HG02798 (cell line): ENCODE measurements at regions not wholly inside any gene's neighbourhood (a gene's known extent, or its start where the extent isn't known, plus 50 kb on each side); places are given as distances from the start of the nearest gene placed in this dataset.

Source experiments
- ATAC-seq: cut with Tn5 transposase; IDR thresholded peaks from one replicate; pipeline ENCODE4 v1.9.1; 2021; ENCODE audit warnings: mild to moderate bottlenecking; ENCODE audit not compliant: unreplicated experiment, poor library complexity

DNA sequence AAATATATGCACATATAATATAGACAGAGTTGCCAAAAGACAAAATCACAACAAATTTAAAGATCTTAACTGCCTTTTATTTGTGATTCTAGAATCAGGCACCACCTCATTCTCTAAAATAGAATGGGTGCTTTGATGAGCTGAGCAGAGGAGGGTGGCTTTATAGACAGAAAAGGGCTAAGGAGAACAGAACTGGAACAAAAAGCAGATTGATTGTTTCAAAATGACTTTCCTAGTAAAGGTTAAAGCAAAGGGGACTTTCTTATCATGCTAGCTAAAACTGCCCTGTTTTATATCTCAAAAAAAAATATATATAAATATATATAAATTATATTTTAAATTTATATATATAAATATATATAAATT is 287.6 kb downstream of the FAT3 start:
- no peak for ATAC-seq

DNA sequence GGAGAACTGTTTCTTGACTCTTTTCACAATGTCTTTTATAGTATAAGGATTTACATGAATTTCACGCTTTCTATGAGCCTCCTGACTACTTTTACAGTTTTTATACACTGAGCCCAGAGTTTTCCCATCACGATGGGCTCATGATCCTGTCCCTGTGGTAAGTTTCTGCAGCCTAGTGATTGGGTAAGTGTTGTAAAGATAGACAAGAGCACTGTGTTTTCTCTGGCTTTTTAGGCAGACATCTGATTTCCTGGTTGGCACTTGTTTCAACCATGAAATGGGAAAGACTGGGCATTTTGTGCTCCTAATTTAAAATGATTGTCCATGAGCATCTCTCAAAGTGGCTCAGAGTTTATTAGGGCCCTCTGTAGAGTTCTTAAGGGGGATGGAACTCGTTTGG is 299.0 kb downstream of the FAT3 start:
- ATAC-seq, result no peak

GRCh38 chr11:92524542-92524941 is 299.9 kb downstream of the FAT3 start:
- no peak for ATAC-seq

DNA sequence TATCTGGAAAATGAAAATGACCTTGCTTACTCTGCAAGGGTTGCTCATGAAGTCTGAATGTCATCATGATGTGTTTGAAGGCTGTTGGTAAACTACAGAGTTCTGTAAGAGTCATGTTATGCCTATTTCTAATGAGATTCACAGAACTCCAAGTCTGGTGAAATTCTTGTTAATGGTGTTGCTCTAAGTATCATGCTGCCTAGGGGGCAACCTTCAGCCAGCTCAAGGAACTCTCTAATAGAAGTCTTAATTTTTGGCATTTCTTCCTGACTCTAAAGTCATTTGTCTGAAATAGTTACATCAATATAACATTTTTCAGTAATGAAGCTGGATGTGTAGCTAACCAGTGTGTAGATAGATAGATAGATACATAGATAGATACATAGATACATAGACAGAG is 302.8 kb downstream of the FAT3 start:
- no peak for ATAC-seq

- no peak for ATAC-seq
Observed at GRCh38 chr11:92528001-92528400, 303.4 kb downstream of the FAT3 start.

- no peak for ATAC-seq
Observed at GRCh38 chr11:92531065-92531739, 306.6 kb downstream of the FAT3 start.

DNA sequence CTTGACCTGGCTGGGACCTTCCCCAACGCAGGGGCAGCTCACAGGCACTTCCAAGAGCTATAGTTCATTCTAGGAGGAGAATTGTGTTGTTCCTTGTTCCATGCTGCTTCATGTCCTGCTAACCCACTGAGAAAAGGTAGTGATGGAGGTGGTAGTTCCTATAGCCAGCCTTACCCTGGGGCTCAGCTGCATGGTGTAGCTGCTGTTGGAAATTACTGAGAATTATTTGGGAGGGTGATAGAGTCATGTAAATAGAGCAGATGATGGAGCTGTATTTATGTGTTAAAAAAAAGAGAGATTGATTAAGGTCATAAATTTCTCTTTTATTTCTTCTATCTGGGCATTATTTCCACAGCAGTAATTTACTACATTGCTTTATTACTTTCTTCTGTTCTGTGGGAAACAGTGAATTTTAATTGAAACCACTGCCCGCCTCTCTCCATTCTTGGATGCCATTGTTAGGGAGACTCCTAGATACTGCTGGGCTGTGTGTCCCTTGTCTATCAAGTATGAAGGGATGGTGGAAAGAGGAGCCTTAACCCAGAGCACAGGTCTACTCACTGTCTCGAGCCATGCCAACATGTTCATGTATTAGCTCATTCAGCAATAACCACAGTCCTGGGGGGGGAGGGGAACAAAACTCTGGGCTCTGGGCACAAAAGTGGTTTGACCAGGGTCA is 309.2 kb downstream of the FAT3 start:
- no peak for ATAC-seq

DNA sequence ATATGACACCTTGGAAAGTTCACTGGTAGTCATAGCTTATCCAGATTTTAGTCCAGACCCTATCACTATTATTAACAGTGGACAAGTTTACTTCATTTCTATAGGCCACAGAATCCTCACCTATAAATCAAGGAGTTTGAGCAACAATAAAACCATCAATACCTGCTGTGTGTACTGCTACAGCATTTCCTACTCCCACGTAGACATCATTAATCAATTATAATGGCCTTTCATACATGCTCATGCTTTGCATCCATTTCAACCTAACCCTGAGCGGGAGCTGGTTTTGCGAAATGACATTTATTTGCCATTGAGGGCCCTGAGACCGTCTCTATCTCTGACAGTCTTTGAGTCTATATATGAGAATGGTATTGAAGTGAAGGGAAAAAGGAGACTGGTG is 312.3 kb downstream of the FAT3 start:
- ATAC-seq, result no peak

GRCh38 chr11:92540096-92540495 is 315.5 kb downstream of the FAT3 start:
- no peak for ATAC-seq

GRCh38 chr11:92545906-92546471 is 321.4 kb downstream of the FAT3 start:
- no peak for ATAC-seq

DNA sequence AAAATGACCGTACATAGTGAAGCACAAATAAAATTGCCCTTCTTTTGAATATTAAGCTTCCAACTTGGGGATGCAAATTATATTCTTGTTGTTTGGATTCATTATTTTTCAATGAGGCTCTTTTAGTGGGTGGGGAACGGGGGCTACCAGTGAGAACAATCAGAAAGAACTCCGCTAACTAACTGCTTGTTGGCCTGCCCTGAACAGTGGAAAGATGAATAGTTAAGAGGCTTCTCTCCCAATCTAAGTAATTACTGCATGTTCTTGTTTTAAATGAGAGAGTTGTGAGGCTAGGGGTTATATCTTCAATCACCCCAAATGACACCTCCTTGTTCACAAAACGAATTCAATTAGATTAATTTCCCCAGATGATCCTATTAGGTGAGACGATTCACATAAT is 322.0 kb downstream of the FAT3 start:
- ATAC-seq, result no peak

GRCh38 chr11:92550411-92550810 is 325.8 kb downstream of the FAT3 start:
- ATAC-seq, result no peak

DNA sequence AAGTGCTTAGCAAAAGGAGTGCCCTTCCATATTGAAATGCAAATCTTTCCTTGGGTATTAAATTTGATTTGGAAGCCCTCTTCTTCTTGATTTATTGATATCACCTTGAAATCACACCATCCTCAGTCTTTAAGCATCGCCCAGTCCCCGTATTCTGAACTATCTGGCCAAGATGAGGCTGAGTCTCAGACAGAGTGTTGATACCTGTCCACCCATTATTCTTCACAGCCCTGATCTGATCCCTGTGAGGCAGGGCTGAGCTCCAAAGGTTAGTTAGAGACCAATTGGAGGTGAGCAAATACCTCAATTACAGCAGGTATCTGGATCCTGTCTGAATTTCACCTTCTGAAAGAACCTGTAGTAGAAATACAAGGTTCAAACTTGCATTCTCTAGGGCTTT is 326.3 kb downstream of the FAT3 start:
- no peak for ATAC-seq

DNA sequence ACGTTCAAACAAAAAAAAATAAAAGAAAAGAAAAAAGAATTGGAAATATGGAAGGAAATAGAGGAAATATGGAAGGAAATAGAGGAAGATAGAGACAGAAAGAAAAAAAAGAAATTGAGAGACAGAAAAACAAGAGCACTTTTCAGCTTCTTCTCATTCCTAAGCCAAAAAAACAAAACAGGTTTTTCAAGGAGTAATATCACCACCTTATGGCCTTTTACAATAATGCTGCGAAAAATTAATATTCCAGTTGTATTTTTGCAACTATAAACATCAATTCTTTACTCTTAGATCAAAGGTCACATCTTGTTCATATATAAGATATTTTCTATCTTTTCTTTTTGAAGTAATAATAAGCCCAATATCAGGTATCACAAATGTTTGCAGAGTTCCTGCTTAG is 328.3 kb downstream of the FAT3 start:
- ATAC-seq, result no peak

- ATAC-seq, result no peak
Observed at GRCh38 chr11:92554688-92555087, 330.1 kb downstream of the FAT3 start.

GRCh38 chr11:92556431-92556830 is 331.8 kb downstream of the FAT3 start:
- ATAC-seq, result no peak

DNA sequence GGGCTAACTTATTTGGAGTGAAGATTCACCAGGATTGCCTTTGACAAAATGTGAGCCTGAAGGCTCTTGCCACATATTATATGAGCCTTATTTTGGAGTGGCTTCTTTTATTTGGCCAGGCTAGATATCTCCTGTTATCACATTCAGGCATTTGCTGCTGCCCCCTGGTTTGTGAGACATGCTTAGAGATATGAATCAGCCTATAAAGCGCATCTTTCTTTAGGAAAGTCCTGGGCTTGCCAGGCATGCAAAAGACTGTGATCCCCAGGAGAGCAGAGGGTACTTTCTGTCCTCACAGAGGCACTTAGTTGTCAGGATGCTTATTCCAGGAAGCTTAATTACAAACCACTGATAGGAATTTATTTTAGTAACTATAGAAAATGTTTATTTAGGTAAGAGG is 333.3 kb downstream of the FAT3 start:
- no peak for ATAC-seq

DNA sequence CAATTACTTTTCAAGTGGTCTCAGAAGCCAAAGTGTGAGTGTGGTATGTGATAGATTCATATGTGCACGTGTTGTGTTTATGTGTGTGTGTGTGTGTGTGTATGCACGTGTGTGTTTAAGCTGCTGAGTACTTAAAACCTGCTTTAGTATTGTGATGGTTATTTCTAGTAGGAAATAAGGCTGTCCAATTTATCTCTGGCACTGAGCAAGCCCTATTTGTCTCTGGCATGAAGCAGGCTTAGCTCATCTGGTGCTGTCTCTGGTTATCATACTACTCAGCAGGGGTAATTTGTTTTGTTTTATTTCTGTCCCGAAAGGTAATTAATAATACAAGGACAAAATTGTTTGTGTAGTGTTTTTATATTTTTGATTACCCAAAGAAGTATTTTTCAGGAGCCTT is 333.7 kb downstream of the FAT3 start:
- no peak for ATAC-seq

- ATAC-seq, result no peak
Observed at GRCh38 chr11:92569726-92570125, 345.1 kb downstream of the FAT3 start.

DNA sequence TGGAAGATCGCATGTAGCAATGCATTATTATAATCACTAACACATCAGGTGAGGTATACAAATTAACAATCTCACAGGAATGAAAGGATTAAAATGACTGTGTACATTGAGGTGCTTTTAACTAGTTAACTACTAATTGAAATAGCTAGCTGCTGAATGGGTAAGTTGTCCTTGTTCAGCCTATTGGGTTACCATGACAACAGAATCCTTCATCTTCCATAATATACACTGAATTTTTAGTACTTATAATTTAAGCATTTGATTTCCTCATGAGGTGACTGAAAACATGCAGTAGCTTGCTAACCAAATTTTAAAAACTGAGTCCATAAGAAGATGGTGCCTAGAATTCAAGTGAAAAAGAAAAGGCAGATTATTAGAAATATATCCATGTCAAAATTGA is 347.9 kb downstream of the FAT3 start:
- no peak for ATAC-seq

DNA sequence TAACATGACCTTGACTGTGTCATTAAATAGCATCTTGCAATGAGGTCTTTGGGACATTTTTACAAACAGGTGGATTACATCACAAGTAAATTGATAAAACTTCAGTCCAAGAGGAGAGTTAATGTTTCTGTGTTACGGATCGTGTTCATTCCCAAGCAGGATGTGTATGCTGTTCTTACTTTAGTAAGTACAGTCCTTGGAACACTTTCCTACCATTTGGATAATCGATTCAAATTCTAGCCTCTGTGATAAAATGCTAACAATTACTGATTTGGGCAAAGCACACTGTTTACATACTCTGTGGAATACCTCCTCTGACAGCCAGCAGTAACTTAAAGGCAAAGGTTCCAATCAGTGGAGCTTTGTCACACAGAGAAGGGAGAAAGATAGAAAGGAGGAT is 351.7 kb downstream of the FAT3 start:
- no peak for ATAC-seq

DNA sequence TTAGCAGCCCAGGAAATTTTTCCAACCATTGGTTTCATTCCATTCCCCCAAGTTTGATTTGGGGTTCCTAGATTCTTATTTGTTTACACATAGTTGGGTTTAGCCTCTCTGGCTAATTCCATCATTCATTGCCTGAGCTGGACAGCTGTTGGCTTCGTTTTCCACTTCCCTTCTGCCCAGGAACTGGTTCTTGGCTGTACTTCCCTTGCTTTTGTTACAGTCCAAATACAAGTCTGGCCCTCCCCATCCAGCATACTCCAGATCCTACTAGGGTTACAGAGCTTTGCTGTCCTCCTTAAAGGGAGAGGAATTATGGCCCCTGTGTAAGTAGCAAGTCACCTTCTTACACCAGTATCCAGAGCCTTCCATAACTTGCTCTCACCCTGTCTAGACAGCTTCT is 356.3 kb downstream of the FAT3 start:
- ATAC-seq, result no peak
